ENCODE measurements at regions not wholly inside any gene's neighbourhood (a gene's known extent, or its start where the extent isn't known, plus 50 kb on each side); places are given as distances from the start of the nearest gene placed in this dataset.
"Not testable (repeated sequence)": the region's sequence is repeated elsewhere in the genome, so short reads cannot be mapped to it uniquely, and the experiment has no call there.

DNA sequence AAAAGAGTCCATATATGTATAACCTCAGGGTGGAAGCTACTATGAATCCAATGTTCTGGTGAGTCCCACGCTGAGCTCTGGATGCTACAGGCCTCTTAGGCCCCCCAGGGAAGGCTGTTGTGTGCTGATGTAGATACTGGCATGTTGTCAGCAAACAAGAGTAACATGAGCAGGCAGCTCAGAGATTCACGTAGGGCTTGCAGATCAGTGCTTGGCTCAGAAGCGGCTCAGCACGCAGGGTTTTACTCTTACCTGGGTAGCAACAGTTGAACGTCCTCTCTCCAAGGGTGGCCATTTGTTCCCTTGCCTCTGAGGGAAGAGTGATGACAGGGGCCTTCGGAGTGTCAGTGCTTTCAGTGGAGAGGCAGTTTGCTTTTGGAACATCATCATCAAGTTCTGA lies 93.4 kb downstream of the ZFP64 start:
- no peak for DNase-seq

DNA sequence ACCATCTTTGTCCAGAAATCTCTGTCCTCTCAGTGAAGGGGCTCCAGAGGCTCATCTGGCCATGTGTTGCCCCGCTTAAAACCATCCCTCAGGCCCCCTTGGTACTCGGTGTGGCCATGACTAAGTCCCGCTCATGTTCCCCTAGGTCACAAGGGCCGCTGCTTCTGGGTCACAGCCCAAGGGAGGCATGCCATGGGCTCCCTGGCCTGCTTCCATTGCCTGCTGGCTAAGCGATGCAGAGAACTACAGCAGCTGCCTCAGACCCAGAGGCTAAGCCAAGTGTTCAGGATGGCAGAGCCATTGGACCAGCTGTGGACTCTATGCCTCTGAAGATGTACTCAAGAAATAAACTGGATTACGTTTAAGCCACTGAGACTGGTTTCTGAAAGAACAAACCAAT lies 95.5 kb downstream of the ZFP64 start:
- DNase-seq: no peak

DNA sequence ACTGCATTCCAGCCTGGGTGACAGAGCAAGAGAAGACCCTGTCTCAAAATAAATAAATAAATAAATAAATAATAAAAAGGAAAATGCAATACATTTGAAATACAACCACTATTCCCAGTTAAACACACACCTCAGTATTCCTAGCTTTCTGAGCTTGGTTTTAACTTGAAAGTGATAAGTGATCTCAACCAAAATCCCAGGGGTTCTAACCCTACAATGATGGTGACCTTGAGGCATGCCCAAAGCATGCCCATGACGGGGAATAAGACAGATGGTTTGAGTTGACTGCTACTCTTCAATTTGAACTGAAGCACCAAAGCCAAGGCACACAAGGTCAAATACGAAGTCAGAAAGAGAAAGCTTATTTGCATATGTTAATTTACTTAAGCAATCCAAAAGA lies 96.9 kb downstream of the ZFP64 start:
- no peak for DNase-seq

DNA sequence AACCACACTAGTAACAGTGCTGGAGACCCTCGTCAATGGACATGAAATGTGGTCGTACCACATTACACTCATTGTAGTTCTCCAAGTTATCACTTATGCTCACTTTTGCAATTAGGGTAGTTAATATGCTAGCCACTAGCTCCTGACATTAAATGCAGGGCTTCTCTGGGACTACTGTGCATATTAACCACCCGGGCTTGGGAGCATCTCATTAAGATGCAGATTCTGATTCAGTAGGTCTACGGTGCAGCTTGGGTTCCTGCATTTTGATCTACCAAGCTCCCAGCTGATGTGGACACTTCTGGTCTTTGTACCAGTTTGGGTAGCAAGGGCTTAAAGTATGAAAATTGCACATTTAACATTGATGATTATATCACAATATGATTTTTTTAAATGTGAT lies 98.0 kb downstream of the ZFP64 start:
- no peak for DNase-seq

DNA sequence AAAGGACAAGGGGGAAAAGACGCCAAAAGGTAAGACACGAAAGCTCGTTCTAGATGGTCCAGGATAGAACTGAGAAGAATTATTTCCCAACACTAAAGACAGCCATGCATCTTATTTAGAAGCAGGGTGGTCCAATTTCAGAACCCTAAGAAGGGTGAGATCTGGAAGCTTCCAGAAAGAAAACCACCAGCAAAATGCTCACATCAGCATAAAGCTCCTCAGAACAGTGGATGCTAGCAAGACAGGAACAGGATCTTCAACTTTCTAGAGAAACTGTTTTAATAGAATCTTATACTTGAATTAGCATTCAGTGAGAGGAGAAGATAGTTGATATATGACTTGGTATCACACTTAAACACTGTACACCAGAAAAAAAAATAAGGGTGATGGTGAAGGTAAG lies 101.5 kb downstream of the ZFP64 start:
- DNase-seq: no peak

DNA sequence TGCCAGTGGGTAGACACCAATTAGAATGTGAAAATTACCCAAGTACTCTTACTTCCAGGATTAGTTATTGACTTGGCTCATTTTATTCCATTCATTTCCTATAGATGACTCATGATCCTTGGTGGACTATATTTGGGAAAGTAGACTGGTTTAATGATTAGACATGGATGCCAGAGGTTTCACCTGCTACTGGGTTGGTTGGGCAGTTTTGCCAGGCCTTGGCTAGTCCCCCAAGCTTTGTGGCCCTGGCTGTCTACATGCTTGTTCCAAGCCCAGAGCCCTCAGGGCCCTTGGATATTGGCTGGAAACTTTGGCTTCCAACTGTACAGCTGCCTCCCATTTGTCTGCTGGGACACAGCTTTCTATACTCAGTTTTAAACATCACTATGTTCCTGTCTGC lies 104.1 kb downstream of the ZFP64 start:
- no peak for DNase-seq

DNA sequence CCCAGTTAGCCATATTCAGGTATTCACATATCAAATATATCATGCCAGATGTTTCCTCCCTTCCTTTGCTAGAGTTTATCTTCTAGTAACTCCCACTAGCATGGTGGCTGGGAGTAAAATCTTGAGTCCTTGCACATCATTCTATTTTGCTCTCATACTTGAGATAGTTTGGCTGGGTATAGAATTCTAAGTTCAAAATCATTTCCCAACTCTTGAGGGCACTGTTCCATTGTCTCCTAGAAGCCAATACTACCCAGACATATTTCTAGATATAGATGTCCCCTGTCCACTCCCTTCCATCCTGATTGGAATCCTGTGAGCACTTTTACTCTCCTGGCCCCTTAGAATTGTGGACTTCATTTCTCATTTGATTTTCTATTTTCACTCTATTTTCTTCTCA lies 104.7 kb downstream of the ZFP64 start:
- DNase-seq: no peak

DNA sequence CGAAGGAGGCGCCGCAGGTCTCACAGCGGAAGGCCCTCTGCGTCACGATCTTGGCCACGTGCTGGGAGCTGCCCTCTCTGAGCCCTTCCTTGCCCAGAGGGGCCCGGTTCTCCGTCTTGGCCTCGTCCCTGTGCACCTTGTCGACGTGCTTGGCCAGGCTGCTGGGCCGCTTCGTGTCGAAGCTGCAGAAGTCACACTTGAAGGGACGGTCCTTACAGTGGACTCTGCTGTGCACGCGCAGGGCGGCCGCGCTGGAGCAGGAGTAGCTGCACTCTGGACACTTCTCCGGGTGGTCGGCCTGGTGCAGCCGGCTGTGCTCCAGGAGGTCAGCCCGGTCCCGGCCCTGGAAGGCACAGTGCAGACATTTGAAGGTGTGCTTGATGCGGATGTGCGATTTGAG lies 106.9 kb downstream of the ZFP64 start:
- DNase-seq: no peak

DNA sequence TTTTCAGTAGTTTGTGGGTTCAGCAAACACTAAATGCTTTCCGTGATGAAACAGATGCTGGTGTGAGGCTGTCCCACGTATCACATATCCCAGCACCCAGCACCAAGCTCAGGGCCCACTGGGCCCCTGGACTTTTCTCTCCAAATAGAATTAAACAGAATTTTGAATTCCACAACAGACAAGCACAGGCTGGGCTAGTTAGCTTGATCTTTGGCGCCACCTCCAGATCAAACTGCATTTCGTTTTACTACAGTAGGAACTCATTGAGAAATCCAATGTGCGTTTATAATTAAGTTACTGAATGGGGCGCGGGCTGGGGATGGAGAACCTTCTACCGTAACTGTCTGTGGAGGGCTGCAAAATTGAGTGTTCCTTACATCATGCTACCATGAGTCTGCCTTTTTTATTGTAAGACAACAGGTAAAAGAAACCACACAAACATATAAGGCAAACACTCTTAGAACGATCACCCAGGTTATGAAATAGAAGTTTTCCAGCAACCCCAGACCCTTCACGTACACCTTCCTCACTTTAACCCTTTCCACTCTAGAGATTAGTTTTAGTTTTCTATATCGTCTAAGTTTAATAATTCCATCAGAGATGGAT lies 107.8 kb downstream of the ZFP64 start:
- DNase-seq: peak; percentile 36 to 53

DNA sequence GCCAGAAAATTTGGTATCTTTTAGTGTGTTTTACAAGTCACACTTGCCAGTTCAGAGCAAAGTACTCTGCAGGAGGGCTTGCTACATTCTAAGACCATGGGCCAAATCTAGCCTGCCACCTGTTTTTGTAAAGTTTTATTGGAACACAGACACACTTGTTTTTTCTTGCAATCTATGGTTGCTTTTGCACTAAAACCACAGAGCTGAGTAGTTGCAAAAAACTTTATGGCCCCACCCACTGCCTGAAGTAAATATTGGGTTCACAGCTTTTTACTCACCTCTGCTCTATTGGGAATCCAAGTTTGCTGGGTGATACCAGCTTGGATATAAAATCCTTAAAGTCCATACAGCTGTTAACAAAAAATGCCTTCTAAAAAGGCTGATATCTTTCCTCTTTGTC lies 109.0 kb downstream of the ZFP64 start:
- no peak for DNase-seq

DNA sequence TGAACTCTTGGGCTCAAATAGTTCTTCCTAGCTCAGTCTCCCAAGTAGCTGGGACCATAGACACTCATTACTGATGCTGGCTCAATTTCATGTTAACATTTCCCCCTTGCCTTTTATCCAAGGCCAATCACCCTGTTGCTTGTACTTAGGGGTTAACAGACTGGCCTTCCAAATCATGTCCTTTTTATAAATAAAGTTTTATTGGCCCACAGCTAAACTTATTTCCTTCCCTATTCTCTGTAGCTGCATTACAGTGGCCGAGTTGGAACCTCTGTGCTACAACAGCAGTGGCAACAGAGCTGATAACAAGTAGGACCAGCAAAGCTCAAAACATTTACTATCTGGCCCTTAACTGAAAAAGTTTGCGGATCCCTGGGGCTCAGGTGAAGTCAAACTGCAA lies 109.8 kb downstream of the ZFP64 start:
- DNase-seq: no peak

DNA sequence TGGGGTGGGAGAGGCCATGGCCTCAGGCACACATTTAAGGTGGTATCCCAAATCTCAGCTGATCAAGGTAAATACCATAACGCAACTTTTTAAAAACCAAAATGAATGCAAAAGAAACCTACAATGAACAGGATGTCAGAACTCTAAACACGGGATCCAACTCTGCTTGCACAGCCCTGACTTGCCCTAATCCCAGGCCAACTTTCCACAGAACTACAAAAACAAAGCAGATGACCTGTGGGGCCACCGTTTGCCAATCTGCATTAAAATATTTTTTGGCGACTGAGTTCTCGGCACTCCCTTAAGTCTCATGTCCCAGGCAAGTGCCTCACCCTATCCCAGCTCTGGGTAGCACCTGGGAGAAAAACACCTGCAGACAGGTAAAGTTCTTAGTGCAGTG lies 110.5 kb downstream of the ZFP64 start:
- DNase-seq: no peak

DNA sequence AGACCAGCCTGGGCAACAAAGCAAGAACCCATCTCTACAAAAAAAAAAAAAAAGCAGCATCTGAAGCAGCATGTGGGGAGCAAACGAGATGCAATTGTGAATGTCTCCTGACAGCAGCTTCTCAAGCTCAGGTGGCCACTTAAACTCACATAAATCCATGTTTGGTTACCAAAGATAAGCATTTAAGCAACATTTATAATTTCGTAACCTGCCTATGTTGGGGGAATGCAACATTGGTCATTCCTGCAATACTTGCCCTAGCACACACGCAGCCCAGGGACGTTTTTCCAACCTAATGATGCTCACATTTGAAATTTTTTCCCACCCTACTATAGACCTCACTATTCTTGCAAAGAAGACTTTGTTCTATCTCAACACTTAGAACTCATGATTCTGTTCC lies 113.3 kb downstream of the ZFP64 start:
- DNase-seq: no peak

DNA sequence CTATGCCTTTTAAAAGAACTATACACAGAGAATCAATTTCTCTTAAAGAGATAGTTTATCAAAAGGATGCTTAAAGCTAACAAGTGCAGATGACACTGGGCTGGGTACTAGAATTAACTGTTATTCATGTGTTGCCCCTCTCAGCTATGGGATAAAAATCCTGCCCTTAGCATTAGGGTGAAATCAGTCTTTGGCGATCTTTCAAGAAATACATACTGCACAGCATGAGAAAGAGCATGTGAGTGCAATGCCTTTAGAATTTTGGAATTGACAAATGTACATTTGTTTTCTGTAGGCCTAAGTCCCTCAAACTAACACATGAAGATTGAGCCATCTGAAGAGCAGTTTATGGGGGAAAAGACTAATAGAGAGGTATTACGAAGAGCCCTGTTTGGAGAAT lies 115.4 kb downstream of the ZFP64 start:
- no peak for DNase-seq

DNA sequence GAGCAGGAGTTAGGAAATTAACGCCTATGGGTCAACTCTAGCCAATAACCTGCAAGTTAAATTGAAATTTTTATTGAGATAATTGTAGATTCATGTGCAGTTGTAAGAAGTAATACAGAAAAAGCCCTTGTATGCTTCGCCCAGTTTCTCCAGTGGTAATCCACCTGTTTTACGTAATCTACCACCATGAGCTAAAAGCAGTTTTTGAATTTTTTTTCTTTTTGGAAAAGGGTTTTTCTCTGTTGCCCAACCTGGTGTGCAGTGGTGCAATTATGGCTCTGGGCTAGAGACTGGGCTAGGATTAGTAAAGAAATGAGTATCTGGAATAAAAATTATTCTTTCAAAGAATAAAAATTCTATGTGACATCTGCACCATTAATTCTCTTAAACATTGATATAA lies 116.2 kb downstream of the ZFP64 start:
- no peak for DNase-seq

DNA sequence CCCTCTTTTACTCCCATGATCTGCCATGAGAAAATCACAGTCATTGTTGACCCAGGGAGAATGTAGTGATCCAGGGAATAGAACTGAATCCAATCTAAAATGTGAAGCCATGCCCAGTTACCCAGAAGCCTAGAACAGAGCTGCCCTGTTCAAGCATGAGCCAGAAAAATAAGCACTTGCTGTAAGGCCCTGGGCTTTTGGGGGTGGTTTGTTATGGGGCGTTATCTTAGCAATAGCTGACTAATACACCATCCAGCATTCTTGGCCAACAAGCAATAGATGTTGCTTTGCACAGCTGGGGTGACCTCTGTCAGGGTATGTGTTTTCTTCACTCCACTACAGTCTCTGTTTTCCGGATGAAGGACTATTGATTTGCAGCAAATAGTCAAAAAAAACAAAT lies 120.4 kb downstream of the ZFP64 start:
- DNase-seq: no peak

DNA sequence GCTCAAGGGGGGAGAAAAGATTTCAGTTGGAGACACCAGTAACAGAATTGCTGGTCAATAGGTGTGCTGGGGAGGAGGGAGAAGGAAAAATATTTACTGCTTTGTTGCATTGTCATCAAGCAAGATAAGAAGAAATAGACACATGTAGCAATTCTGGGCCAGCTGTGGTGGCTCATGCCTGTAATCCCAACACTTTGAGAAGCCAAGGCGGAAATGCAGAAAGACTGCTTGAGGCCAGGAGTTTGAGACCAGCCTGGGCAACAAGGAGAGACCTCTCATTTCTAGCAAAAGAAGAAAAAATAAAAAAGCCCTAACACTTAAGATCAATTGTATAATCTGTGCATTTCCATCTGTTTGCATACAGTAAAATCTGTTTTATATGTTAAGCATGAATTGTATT lies 126.6 kb downstream of the ZFP64 start:
- DNase-seq: no peak

DNA sequence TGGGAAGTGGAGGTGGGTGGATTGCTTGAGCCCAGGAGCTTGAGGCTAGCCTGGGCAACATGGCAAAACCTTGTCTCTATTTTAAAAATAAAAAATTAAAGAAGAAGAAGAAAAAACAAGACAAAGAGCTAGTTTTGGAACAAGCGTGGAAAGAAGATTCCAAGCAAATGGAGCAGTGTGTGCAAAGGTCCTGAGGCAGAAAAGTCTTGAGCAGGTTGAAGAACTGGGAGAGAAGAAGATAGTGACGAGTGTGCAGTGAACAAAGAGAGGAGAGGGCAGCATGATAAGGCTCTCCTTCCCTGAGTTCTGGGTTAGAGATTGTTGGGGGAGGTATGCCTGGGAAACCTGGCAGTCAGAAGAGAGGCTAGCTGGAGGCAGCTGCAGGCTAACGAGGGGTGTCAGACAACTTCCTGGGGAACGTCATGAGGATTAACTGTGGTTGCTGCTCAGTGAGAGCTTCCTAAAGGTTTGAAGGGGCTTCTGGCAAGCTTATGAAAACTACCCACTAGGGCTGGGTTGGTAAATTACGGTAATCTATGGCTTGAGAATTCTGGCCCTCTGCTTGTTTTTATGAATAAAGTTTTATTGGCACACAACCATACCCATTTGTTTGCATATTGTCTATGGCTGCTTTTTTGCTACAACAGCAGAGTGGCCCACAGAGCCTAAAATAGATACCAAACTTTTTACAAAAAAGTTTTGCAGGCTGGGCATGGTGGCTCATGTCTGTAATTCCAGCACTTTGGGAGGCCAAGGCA lies 128.9 kb downstream of the ZFP64 start:
- DNase-seq: no peak

DNA sequence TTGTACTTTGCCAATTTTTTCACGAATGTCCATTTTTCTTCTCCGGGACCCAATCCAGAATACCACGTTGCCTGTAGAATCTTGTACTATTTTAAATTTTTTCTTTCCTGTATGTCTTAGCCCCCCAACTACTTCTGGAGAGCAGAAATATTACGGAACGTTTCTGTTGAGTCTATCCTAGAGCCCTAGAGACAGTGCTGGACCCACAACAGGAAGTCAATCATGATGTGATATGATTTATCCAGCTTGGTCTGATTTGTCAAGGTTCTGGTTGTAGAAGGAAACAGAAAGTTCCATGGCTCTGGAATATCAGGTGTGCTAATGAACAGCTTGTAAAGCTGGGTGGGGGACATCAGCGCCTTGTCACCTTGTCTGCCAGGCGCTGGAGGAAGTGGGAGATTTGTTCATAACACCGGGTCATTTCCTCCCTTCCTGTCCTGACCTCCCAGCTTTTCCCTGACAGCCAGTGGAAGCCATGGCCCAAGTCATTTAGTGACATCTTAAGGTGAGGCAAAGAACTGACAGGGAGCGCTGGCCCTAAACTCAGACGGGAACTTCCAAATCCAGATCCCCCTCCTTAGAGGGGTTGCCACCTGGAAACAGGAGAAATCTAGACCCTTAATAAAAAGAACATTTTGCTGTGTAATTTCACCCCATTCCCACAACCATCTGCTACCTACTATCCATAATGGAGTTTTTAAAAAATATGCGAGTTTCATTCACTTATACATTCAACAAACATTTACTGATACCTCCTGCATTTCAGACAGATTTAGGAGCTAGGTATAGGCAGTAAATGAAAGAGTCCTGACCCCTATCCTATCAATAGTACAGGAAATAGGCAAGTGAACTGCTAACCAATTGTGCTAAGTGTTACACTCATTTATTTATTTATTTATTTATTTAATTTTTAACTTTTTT lies 130.5 kb downstream of the ZFP64 start:
- DNase-seq: no peak

DNA sequence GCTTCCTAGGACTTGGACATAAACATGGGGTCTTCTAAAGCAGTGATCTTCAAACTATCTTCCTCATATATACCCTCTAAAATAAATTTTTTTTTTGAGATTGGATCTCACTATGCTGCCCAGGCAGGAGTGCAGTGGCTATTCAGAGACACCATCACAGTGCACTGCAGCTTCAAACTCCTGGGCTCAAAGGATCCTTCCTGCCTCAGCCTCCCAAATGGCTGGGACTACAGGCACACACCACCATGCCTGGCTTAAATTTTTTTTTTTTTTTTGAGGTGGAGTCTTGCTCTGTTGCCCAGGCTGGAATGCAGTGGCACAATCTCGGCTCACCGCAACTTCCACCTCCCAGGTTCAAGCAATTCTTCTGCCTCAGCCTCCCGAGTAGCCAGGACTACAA lies 134.4 kb downstream of the ZFP64 start:
- not testable (repeated sequence) for DNase-seq

DNA sequence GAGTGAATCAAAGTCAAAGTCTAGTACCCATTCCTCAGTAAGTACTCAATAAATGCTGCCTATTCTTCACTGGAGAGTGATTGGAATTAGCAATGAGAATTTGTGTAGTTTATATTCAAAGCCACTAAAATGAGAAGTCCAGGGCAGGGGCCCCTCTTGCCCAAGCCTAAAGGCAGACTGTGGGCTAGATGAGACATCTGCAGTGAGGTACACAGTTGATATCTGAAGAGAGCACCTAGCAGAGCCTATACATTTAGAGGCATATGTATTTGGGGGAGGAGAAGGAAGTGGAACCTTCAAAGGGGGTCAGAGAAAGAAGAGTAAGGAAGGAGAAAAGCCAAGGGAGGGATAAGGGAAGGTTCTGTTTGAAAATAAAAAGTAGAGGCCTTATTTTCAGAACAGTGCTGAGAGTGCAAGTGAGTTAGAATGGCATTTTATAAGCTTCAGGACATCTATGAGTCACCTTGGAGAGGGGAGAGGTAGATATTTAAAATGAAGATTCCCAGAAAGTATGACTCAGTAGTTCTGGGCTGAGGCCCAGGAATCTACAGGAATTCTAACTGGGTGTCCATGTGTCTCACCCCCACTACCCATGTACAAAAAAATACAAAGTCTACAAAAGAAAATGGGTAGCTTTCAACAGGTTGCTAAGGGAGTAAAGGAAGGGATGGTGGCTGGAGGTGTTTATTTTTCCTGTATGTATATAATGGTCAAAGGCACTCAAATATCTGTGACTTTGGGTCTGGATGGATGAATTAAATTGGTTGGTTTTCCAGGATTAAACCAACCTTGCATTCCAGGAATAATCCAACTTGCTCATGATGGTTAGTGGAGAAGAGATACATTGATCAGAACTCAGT lies 135.1 kb downstream of the ZFP64 start:
- no peak for DNase-seq

DNA sequence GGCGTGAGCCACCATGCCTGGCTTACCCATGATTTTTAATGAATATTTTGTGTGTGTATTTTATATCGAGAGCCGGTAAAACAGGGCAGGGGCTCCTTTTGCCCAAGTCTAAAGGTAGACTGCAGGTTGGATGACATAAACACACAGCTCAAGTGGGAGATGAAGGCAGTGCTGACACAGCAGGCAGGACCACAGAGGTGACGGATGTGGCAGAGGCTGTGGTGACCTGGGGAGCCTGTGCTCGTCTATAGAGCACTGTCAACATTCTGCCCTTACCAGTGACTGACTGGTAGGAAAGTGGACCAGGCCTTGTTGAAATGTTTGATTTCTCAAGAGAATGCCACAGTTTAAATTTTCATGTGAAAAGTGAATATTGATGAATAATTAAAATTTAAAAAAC lies 137.5 kb downstream of the ZFP64 start:
- DNase-seq: no peak
